GM12891 (cell line): ENCODE measurements at regions not wholly inside any gene's neighbourhood (a gene's known extent, or its start where the extent isn't known, plus 50 kb on each side); places are given as distances from the start of the nearest gene placed in this dataset.
"Not testable (repeated sequence)": the region's sequence is repeated elsewhere in the genome, so short reads cannot be mapped to it uniquely, and the experiment has no call there.

ENCODE experiments used
- DNase-seq: peaks from one replicate; pipeline ENCODE4 v3.0.0; 2011; ENCODE audit warnings: low spot score; ENCODE audit not compliant: insufficient read length
- FAIRE-seq: peaks from 2 replicates; lab custom pipeline; 2011; peaks lifted over from hg19 to GRCh38; lab: Jason Lieb, UNC
- PAX5 ChIP-seq: IDR thresholded peaks from 2 replicates; pipeline ENCODE4 v1.6.1; 2011; ENCODE audit warnings: low read length, moderate library complexity, mild to moderate bottlenecking; ENCODE audit not compliant: insufficient read depth, severe bottlenecking
- POLR2A ChIP-seq: IDR thresholded peaks from 2 replicates; pipeline ENCODE4 v1.6.1; 2011; ENCODE audit warnings: low read depth, low read length, control low read depth
- POLR2AphosphoS5 ChIP-seq: IDR thresholded peaks from 2 replicates; pipeline ENCODE4 v1.6.1; 2011; ENCODE audit warnings: low read depth, low read length, control low read depth
- POU2F2 ChIP-seq: IDR thresholded peaks from 2 replicates; pipeline ENCODE4 v1.6.1; 2011; ENCODE audit warnings: low read depth, mild to moderate bottlenecking, control low read depth, low read length, moderate library complexity
- SPI1 ChIP-seq: IDR thresholded peaks from 2 replicates; pipeline ENCODE4 v1.6.1; 2011; ENCODE audit warnings: low read depth, low read length, control low read depth
- TAF1 ChIP-seq: IDR thresholded peaks from 2 replicates; pipeline ENCODE4 v1.6.1; 2011; ENCODE audit warnings: low read depth, low read length, control low read depth

DNA sequence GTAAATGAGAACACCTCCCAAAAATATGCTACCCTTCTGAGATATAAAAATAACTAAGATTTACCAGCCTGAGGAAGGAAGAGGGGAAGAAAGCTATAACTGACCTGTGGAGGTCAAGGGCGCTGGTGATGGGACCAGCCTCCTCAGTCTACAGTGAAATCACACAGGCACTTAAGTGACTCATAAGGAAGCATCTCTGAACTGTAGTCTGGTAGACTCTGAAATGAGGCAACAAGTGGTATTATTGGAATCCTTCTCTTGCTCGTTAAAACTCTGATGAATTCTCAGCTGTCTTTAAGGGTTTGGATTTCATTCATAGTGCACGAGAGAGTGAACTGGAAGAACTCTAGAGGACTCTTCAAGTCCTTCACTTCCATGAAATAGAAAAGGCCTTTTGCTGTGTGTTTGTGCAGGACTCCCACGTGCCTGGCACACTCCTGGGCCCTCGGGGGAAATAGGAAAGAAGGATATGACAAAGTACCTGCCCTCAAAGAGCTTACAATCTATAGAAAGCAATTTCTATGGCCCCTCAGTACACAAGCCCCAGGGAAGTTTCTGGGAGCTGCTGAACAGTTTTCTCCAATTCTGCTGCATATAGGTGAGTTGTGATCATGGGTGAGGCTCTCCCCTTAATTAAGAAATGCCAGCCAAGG lies 231.8 kb upstream of the RREB1 start:
- DNase-seq (no peak), FAIRE-seq (no peak)
- TF ChIP-seq TAF1 = no peak
- TF ChIP-seq POLR2AphosphoS5 = no peak
- no peak for TF ChIP-seq POLR2A

DNA sequence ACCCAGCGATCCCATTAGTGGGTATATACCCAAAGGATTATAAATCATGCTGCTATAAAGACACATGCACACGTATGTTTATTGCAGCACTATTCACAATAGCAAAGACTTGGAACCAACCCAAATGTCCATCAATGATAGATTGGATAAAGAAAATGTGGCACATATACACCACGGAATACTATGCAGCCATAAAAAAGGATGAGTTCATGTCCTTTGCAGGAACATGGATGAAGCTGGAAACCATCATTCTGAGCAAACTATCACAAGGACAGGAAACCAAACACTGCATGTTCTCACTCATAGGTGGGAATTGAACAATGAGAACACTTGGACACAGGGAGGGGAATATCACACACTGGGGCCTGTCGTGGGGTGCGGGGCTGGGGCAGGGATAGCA lies 230.0 kb upstream of the RREB1 start:
- not testable (repeated sequence) for DNase-seq, FAIRE-seq

DNA sequence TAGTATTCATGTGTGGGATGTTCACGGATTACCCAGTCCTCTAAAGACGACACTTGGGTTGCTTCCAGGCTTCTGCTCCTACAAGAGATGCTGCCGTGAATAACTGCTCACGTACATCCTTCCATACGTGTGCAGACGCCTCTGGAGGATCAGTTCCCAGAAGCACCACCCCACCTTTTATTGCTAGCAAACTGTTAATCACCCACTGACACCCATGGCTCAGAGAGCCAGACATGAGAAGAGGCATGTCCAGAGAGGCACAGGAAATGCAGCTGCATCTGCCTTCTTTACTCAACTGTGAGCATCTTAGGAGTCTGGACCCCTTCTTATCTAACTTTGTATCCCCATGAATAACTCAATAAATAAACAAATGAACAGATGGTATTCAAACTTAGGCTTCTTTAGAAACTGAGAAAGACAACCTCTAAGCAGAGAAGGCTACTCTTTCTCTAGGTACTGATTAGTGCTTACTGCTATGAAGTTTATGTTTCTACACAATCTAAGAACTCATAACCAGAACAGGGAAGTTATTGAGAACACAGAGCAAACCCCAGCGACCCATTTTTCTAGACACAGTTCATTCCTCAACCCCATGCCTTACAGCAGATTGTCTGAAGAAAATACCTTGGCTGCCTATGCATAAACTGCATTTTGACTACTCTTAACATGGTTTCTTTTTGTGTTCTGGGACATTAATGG lies 228.7 kb upstream of the RREB1 start:
- FAIRE-seq (peak; percentile 57), DNase-seq (no peak)
- TF ChIP-seq PAX5 (no peak), POLR2A (no peak), POU2F2 (no peak), POLR2AphosphoS5 (no peak), SPI1 (no peak), TAF1 (no peak)

DNA sequence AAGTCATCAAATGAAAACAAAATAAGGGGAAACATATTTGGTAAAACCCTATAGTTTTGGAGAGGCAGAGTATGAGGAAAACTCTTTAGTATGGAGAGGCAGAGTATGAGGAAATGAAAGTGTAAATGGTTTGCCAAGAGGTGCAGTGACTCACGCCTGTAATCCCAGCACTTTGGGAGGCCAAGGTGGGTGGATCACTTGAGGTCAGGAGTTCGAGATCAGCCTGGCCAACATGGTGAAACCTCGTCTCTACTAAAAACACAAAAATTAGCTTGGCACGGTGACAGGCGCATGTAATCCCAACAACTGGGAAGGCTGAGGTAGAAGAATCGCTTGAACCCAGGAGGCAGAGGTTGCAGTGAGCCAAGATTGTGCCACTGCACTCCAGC lies 228.2 kb upstream of the RREB1 start:
- not testable (repeated sequence) for DNase-seq, FAIRE-seq

DNA sequence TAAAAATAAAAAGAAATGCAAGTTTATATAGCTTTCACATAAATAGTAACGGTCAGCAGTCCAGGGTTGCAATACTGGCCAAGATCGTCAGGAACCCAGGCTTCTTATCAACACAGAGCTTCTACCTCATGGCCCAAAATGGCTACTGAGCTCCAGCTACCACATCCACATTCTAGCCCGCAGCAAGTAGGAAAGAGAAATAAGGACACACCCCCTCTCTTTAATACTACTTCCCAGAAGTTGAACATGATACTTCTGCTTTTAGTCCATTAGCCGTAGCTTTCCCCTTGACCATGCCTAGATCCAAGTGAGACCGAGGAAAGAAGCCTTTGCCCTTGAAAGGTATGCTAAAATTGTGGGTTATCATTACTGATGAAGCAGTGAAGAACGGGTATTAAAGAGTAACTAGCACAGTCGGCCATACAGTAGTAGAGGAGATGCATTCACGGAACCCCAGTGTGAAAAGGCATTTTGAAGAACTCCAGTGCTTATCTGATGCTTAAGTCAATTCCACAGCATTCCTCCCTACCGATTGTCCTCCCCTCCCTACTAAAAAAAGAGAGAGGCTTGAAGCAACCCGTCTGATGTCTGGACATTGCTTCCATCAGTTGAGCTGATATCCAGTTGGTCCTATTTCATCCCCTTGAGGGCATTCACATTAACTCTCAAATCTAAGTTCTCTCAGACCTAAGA lies 226.9 kb upstream of the RREB1 start:
- no peak for FAIRE-seq
- no peak for DNase-seq
- no peak for TF ChIP-seq SPI1
- no peak for TF ChIP-seq POLR2A
- TF ChIP-seq POU2F2 = no peak
- no peak for TF ChIP-seq TAF1
- TF ChIP-seq POLR2AphosphoS5 = no peak
- no peak for TF ChIP-seq PAX5

More for the DNA sequence above, 228.2 kb upstream of the RREB1 start:
- peak; percentile 69 for TF ChIP-seq SPI1

DNA sequence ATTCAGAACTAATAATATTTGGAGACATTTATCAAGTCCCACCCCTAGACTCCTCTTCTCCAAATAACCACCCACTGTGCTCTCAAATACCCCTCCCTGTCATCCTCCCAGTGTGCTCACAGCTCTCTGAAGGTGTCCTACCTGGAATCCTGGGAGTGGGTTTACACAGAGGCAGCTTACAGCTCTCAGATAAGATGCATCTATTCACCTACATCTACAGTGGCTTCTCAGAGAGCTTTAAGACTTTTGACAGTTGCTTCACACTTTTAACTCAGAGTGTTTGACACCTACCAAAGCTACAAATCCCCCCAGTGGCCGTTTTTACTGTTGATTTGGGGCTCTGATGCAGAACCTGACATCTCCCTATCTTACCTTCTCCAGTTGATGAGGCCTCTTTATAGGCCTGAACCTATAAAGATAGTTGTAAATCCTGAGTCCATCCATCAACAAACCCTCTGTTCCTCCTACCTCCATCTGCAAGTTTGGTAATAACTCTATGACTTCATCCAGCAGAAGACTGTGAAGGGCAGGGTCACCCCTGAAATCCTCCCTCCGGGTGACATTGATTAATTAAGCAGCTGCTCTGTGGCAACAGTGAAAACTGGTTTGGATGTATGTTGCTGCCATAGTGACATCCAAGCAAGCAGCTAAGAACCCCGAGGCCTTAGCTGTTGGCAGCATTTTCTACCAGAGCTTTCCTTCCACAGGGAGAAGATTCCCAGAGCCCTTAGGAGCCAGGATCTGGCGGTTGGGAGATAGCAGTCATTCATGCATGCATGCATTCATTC lies 226.1 kb upstream of the RREB1 start:
- FAIRE-seq = no peak
- DNase-seq = no peak
- TF ChIP-seq POU2F2 (no peak), POLR2AphosphoS5 (no peak), POLR2A (no peak), PAX5 (no peak), TAF1 (no peak), SPI1 (no peak)

DNA sequence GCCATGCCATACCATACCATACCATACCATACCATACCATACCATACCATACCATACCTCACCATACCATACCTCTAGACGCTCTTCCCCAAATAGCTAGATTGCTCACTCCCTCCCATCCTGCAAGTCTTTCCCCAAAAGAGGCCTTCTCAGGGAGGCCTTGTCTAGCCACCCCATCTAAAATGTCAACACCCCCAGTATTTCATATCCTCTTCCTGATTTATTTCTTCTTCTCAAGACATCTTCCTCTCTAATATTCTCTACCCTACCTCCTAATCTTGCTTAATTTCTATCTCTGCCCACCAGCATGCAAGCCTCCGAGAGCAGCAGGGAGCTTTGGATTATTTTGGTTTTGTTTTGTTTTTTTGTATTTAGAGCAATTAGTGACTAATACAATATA lies 225.2 kb upstream of the RREB1 start:
- FAIRE-seq = no peak
- TF ChIP-seq POLR2AphosphoS5 (no peak), POU2F2 (no peak), SPI1 (no peak), TAF1 (no peak), PAX5 (no peak), POLR2A (no peak)
- DNase-seq = no peak

DNA sequence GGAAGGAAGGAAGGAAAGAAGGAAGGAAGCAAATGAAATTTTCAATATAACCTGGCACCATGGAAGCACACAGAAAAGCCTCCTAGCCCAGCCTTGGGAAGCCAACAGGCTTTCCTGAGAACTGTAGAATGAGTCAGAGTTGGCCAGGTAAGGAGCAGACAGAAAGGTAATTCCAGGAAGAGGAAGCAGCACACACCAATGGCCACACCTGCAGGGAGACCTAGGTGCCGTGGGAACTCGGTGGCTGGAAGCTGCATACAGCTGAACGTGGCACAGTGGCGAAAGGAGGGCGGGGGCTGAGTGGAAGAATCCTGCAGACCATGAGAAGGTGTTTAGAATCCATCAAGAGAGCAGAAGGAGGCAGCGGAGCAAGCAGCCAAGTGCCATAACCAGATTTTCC lies 224.8 kb upstream of the RREB1 start:
- no peak for FAIRE-seq
- TF ChIP-seq PAX5 (no peak), SPI1 (no peak), POLR2AphosphoS5 (no peak), TAF1 (no peak), POU2F2 (no peak), POLR2A (no peak)
- no peak for DNase-seq

DNA sequence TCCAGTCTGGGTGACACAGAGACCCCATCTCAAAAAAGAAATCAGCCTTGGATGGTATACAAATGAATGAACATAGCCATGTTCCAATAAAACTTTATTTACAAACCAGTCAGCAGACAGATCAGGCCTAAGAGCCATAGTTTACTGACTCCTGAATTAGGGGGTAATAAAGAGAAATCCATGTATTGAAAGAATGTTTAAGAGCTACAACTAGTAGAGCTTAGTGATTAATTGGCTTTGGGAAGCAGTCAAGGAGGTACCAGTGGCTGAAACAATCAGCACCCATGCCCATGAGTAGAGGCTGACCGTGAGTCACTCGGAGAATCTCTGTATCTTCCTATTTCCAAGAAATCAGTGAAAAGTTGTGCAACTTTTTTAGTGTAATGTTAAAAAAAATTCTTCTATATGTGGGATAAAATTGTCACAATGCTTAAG lies 223.6 kb upstream of the RREB1 start:
- FAIRE-seq (no peak), DNase-seq (no peak)
- TF ChIP-seq TAF1 (no peak), SPI1 (no peak), POLR2AphosphoS5 (no peak), PAX5 (no peak), POU2F2 (no peak), POLR2A (no peak)
